ENCODE measurements at regions not wholly inside any gene's neighbourhood (a gene's known extent, or its start where the extent isn't known, plus 50 kb on each side); places are given as distances from the start of the nearest gene placed in this dataset.

DNA sequence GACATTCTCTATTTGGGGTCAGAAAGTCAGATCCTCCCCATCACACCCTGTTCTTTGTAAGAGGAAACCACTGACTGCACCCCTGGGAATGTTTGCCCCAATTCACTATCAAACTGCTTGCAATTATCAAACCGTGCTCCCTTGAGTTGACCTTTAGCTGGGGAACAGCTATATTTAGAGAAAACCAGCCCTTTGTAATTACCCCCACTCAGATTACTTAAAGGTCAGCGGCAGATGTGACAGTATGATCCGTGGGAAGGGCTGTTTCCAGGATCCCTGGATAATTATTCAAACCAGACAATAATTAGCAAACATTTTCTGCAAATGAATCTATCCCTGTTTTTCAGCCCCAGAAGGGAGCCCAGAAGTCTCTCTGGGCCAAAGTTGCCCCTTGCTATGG is 242.7 kb downstream of the RRAGC start:
- Histone ChIP-seq H3K27me3 (ENCODE audit: control insufficient read depth, insufficient read depth, low read length) (no peaks in the 10 kb centered on the region), H3K9me3 (ENCODE audit: control insufficient read depth, insufficient read depth, low read depth, low read length) (no peaks in the 10 kb centered on the region), H3K4me3 (replicated peaks in 1 of 4; ENCODE audit: control extremely low read depth in 1 of 4, insufficient read depth in 1 of 4, low read depth in 3 of 4, low read length in 4 of 4) (no peak overlapping the region), H3K36me3 (ENCODE audit: control insufficient read depth, insufficient read depth, low read length) (no peaks in the 10 kb centered on the region), H3K9ac (ENCODE audit: insufficient read depth, low read length) (no peak overlapping the region), H3K4me2 (ENCODE audit: extremely low read depth, insufficient read depth, low read length) (no peak overlapping the region), H4K20me1 (ENCODE audit: control insufficient read depth, extremely low read depth, insufficient read depth, low read length) (no peaks in the 10 kb centered on the region), H3K79me2 (ENCODE audit: control insufficient read depth, insufficient read depth, low read length) (no peaks in the 10 kb centered on the region), H2AFZ (ENCODE audit: low read length) (no peak overlapping the region), H3K27ac (ENCODE audit: insufficient read depth, low read length) (no peak overlapping the region), H3K4me1 (ENCODE audit: control insufficient read depth, extremely low read depth, insufficient read depth, low read length) (no peaks in the 10 kb centered on the region)
- TF ChIP-seq EZH2 (IDR thresholded peaks at IDR 0.05; ENCODE audit: low read length, missing control alignments) = no peak
- TF ChIP-seq, protein P1, sequence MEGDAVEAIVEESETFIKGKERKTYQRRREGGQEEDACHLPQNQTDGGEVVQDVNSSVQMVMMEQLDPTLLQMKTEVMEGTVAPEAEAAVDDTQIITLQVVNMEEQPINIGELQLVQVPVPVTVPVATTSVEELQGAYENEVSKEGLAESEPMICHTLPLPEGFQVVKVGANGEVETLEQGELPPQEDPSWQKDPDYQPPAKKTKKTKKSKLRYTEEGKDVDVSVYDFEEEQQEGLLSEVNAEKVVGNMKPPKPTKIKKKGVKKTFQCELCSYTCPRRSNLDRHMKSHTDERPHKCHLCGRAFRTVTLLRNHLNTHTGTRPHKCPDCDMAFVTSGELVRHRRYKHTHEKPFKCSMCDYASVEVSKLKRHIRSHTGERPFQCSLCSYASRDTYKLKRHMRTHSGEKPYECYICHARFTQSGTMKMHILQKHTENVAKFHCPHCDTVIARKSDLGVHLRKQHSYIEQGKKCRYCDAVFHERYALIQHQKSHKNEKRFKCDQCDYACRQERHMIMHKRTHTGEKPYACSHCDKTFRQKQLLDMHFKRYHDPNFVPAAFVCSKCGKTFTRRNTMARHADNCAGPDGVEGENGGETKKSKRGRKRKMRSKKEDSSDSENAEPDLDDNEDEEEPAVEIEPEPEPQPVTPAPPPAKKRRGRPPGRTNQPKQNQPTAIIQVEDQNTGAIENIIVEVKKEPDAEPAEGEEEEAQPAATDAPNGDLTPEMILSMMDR (conservative IDR thresholded peaks at IDR 0.05 in 1 of 2, IDR thresholded peaks at IDR 0.05 in 1 of 2; ENCODE audit: low read depth in 1 of 2, low read length in 2 of 2) = no peak
- DNase-seq (ENCODE audit: low read depth in 2 of 2) = no peak

DNA sequence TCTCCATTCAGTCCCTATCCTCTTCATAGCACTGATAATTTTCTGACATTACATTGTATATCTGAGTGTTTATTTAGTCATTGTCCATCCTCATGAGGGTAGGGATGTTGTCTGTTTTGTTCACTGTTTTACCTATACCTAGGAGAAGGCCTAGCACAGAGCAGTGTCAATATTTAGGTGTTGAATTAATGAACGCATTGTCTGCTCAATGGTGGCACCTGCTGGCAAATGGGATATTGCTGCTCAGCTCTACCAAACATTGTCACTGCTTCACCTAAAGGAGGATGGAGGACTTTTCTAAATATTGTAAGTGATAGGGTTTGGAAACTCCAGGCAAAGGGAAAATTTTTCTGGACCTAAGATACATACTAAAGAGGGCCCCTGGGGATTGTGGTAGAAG is 243.9 kb downstream of the RRAGC start:
- H4K20me1 ChIP-seq (ENCODE audit: control insufficient read depth, extremely low read depth, insufficient read depth, low read length) = no peaks in the 10 kb centered on the region
- H3K79me2 ChIP-seq (ENCODE audit: control insufficient read depth, insufficient read depth, low read length) = no peaks in the 10 kb centered on the region
- H3K27ac ChIP-seq (ENCODE audit: insufficient read depth, low read length) = no peak overlapping the region
- H3K9ac ChIP-seq (ENCODE audit: insufficient read depth, low read length) = no peak overlapping the region
- H3K36me3 ChIP-seq (ENCODE audit: control insufficient read depth, insufficient read depth, low read length) = no peaks in the 10 kb centered on the region
- DNase-seq (ENCODE audit: low read depth in 2 of 2) = no peak
- H3K9me3 ChIP-seq (ENCODE audit: control insufficient read depth, insufficient read depth, low read depth, low read length) = no peaks in the 10 kb centered on the region
- no peaks in the 10 kb centered on the region for H3K4me1 ChIP-seq (ENCODE audit: control insufficient read depth, extremely low read depth, insufficient read depth, low read length)
- no peak overlapping the region for H2AFZ ChIP-seq (ENCODE audit: low read length)
- no peak overlapping the region for H3K4me2 ChIP-seq (ENCODE audit: extremely low read depth, insufficient read depth, low read length)
- H3K4me3 ChIP-seq (replicated peaks in 1 of 4; ENCODE audit: control extremely low read depth in 1 of 4, insufficient read depth in 1 of 4, low read depth in 3 of 4, low read length in 4 of 4) = no peak overlapping the region
- H3K27me3 ChIP-seq (ENCODE audit: control insufficient read depth, insufficient read depth, low read length) = no peaks in the 10 kb centered on the region
- no peak for TF ChIP-seq EZH2 (IDR thresholded peaks at IDR 0.05; ENCODE audit: low read length, missing control alignments)
- TF ChIP-seq, protein P1 (conservative IDR thresholded peaks at IDR 0.05 in 1 of 2, IDR thresholded peaks at IDR 0.05 in 1 of 2; ENCODE audit: low read depth in 1 of 2, low read length in 2 of 2) = no peak

DNA sequence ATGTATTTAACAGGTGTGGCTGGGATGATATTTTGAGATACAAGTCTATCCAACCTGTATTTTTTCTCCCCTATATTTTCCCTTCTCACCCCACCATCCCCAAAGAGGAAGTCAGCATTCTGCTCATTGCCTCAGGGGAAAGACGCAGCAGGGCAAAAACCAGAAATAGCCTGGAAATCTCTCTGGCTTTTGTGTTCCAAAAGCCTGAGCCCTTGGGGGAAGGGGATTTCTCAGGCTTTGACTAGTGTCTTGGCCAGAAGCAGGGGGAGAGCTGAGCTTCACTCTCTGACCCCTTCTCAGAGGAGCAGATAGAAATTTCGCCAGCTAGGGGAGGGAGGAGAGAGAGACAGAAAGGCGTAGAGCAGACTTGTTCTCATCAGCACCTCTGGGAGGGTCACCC is 244.7 kb downstream of the RRAGC start:
- no peaks in the 10 kb centered on the region for H3K79me2 ChIP-seq (ENCODE audit: control insufficient read depth, insufficient read depth, low read length)
- H3K36me3 ChIP-seq (ENCODE audit: control insufficient read depth, insufficient read depth, low read length) = no peaks in the 10 kb centered on the region
- no peak overlapping the region for H3K4me3 ChIP-seq (replicated peaks in 1 of 4; ENCODE audit: control extremely low read depth in 1 of 4, insufficient read depth in 1 of 4, low read depth in 3 of 4, low read length in 4 of 4)
- no peak overlapping the region for H2AFZ ChIP-seq (ENCODE audit: low read length)
- H3K27me3 ChIP-seq (ENCODE audit: control insufficient read depth, insufficient read depth, low read length) = no peaks in the 10 kb centered on the region
- TF ChIP-seq, protein P1 (conservative IDR thresholded peaks at IDR 0.05 in 1 of 2, IDR thresholded peaks at IDR 0.05 in 1 of 2; ENCODE audit: low read depth in 1 of 2, low read length in 2 of 2) = no peak
- TF ChIP-seq EZH2 (IDR thresholded peaks at IDR 0.05; ENCODE audit: low read length, missing control alignments) = no peak
- no peak overlapping the region for H3K4me2 ChIP-seq (ENCODE audit: extremely low read depth, insufficient read depth, low read length)
- no peaks in the 10 kb centered on the region for H3K9me3 ChIP-seq (ENCODE audit: control insufficient read depth, insufficient read depth, low read depth, low read length)
- no peaks in the 10 kb centered on the region for H4K20me1 ChIP-seq (ENCODE audit: control insufficient read depth, extremely low read depth, insufficient read depth, low read length)
- H3K4me1 ChIP-seq (ENCODE audit: control insufficient read depth, extremely low read depth, insufficient read depth, low read length) = no peaks in the 10 kb centered on the region
- no peak for DNase-seq (ENCODE audit: low read depth in 2 of 2)
- no peak overlapping the region for H3K9ac ChIP-seq (ENCODE audit: insufficient read depth, low read length)
- H3K27ac ChIP-seq (ENCODE audit: insufficient read depth, low read length) = no peak overlapping the region

Data from fibroblast of lung (primary cell).